NCI-H774 (cell line): ENCODE measurements at regions not wholly inside any gene's neighbourhood (a gene's known extent, or its start where the extent isn't known, plus 50 kb on each side); places are given as distances from the start of the nearest gene placed in this dataset.
"Not testable (repeated sequence)": the region's sequence is repeated elsewhere in the genome, so short reads cannot be mapped to it uniquely, and the experiment has no call there.

Experiments used
- DNase-seq: peaks from one replicate; lab custom pipeline; 2025; lab: John Stamatoyannopoulos, UW

DNA sequence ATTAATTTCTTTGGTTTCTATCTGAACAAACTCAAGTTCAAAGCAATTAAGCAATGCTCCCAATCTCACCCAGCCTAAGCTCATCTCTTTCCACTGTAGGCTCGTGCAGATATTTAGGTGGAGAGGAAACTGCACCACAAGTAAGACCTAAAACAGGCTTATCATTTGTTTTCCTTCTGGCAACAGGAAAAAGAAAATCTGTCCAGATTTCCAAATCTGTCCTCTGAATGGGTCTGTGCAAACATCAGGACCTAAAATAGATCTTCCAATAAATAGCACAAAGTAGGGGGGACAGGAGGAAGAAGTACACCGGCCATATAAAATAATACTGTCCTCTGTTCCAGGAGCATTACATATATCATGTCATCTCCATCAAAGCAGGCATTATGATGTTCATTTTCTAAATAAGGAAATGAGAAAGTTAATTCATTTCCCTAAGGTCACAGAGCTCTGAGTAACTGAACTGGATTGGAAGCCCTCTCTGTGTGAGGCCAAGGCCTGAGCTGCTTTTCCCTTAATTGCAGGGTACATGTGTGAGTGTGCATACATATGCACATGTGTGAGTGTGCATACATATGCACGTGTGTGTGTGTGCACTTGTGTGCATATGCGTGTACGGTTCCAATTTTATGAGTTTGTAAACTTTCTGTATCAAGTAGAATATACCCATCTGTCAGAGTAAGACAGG, 92.8 kb upstream of the PARD3 start:
- DNase-seq: no peak

DNA sequence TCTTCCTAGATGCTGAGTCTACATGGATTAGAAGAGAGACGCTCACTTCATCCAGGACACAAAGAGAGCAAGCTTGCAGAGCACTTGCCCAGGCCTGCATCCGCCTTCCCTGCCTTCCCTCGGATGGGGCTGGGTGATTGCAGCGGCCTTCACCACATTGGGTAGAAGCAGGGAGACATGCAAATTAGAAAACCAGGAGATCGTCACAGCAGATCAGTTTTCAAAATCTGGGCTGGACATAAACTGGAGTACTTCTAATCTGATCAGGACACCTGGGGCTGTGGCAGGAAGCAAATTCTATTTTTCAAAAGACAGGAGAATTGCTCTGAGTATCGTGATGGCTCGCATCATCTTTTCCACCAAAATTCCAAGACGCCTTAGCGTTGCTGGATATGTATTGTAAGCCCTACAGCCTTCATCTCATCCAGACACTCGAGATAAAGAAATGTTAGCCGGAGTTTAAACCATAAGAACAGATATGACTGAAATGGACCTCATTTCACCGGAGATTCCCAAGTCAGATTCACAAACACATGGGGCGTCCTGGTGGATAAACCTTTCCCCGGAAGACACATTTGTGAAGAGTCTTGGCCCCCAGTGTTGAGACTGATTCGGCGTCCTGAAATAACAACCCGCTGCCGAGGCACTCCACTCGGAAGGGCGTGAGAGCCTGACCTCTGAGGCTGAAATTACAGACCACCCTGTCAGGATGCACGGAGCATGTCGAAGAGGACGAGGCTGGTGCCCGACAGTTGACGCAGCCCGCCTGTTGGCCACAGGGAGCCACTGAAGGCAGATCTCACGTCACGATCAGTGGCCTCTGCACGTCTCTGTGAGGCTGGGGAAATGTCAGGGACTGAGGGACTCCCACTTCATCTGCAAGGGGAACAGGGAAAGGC, 91.2 kb upstream of the PARD3 start:
- DNase-seq: no peak

DNA sequence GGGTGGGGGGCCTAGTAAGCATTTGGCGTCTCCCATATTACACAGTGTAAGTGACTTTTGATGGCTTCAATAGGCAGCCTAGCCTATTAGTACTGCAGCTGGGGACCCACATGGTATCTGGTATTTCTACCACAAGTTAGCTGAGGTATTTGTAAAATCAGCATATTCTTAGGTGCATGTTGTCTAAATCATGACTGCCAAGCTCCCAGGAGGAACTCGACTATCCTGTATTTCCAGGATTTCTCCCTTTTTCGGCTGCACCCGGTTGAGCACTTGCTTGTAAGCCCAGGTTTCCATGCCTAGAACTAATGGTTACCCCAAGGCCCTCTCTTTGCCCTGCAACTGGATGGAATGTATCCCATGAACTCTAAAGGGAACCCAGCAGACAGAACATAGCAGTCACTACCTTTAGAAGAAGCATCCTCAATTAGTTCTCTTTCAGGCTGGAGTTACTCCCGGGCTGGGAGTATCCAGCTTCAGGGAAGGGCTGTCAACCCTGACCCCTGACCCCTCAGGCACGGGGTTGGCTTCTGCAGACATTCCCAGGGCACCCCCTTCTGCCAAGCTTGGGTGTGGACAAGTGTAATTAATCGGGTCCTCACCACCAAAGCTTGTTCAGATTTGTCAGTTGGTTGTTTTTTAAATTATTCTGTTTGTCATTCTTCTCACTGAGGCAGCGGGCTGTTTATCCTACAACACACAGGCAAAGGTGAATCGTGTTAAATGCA, 90.3 kb upstream of the PARD3 start:
- no peak for DNase-seq

DNA sequence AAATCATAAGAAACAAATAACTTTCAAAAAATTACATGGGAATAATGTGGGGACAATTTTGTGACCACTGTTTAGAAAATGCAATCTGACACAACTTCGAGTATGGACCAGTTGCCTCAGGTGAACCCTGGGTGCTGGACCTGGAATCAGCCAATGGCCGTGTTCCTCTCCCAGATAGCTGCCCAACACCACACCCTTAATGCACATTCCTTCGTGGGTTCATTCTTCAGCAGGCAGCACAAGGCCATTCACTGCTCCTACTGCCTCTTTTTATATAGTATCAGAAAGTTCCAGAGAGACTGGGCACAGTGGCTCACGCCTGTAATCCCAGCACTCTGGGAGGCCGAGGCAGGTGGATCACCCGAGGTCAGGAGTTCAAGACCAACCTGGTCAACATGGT, 89.1 kb upstream of the PARD3 start:
- DNase-seq: no peak

DNA sequence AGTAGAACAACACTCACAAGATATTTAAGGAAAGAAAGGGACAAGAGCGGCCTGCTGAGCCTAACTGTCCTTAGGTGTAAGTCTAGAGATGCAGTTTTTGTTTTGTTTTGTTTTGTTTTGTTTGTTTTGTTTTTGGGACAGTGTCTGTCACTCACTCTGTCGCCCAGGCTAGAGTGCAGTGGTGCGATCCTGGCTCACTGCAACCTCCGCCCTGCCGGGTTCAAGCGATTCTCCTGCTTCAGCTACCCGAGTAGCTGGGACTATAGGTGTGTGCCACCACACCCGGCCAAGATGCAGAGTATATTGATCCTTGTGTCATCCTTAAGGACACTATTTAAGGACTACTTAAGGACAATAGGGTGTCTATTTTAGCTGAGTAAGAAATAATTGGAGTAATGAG, 84.1 kb upstream of the PARD3 start:
- no peak for DNase-seq

DNA sequence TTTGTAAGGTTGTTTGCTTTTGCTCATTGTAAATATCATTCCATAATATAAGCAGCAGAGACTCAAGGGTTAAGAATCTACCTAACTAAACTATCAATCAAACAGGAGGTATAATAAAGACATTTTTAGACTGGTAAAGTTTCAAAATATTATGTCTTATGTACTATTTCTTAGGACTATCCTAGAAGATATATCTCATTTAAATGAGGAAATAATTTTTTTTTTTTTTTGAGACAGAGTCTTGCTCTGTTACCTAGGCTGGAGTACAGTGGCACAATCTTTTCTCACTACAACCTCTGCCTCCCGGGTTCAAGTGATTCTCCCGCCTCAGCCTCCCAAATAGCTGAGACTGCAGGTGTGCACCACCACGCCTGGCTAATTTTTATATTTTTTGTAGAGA, 80.9 kb upstream of the PARD3 start:
- no peak for DNase-seq

DNA sequence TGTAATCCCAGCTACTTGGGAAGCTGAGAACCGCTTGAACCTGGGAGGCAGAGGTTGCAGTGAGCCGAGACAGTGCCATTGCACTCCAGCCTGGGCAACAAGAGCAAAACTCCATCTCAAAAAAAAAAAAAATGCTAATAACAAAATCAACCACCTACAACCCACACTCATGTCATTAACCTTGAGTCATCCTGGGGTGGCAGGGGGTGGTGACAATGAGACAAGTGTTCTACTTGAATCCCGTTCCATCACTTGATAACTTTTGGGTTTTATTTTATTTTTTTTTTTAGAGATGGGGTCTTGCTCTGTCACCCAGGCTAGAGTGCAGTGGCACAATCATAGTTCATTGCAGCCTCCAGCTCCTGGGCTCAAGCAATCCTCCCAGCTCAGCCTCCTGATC, 80.0 kb upstream of the PARD3 start:
- DNase-seq: not testable (repeated sequence)

DNA sequence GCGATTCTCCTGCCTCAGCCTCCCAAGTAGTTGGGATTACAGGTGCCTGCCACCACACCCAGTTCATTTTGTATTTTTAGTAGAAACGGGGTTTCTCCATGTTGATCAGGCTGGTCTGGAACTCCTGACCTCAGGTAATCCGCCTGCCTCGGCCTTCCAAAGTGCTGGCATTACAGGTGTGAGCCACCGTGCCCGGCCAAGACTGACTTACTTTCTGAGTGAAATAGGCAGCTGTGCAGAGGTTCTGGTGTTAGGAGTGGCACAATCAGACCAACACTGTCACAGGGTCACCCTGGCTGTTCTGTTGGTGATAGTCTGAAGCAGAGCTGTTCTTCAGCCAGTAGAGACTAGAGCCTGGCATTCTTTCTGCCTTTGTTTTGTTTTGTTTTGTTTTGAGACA, 77.4 kb upstream of the PARD3 start:
- DNase-seq: not testable (repeated sequence)

DNA sequence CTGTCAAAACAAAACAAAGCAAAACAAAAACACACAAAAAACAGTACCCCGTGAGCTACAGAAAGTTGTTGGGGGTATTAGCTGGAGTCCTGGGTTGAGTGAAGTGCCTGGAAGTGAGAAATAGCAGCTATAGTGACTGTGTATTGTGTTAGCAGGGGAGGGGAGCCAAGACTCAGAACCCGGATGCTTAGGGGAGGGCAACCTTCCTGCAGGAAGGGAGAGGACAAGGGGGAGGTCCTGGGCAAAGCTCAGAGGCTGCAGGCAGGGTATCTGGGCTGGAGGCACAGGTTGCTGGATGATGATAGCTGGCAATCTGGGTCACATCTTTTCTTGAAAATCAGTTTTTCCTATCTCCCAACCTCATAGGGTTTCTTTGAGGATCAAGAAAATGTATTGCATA, 75.8 kb upstream of the PARD3 start:
- no peak for DNase-seq

DNA sequence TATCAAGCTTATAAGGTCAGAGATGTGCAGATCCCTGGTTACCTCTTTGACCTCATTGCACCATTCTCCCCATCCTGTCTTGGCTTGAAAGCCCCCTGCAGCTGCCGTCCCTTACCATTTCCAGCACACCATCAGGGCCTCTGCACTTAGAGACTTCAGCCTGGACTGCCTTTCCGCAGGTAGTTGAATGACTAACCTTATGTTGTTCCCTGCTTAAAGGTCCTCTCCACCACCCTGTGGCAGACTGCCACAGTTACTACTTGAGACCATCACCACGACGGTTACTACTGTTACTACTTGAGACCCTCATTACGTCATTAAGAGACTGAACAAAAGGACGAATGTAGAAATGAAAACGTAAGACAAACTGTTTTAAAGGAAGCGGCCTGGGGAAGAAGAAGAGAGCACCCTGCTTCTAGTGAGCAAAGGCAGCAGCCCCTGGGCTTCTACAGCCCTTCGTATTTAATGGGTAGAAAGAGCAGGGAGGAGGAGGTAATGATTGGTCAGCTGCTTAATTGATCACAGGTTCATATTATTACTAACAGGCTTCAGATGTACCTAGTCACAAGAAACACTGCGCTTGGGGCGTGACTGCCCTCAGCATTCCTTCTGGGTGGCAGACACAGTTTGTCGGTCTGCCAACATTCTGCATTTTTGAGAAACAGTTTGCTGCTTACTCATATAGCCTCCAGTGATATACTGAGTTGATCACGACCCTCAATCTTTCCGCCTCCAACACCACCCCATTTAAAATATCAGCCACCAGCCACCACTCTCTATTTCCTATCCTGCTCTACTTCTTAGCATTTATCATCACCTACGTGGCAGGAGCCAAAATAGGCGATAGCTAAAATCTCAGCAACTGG, 74.1 kb upstream of the PARD3 start:
- no peak for DNase-seq

DNA sequence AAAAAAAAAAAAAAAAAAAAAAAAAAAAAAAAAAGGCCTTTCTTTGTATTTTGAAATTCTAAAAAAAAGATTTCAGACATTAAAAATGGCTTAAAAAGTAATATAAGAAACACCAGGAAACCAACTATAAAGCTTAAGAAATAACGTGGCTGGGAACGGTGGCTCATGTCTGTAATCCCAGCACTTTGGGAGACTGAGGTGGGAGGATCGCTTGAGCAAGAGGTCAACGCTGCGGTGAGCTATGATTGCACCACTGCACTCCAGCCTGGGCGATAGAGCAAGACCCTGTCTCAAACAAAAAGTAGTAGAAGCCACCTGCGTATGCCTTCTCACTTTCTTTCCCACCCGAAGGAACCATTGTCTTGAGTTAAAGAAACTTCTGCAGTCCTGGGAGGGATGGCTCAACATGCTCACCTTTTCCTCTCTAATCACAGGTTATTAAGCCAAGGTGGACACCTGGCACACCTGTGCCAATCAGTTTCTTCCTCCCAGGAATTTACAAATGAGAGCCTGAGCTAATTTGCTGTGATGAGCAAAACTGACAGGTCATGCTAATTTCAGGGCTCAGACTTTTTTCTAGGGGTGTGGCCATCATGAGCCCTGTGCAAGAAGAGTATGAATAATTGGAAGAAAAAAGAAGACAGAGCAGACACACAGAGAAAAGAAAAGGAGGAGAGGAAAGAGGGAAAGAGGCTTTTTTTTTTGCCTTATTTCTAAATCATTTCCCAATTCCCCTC, 72.0 kb upstream of the PARD3 start:
- DNase-seq: no peak

DNA sequence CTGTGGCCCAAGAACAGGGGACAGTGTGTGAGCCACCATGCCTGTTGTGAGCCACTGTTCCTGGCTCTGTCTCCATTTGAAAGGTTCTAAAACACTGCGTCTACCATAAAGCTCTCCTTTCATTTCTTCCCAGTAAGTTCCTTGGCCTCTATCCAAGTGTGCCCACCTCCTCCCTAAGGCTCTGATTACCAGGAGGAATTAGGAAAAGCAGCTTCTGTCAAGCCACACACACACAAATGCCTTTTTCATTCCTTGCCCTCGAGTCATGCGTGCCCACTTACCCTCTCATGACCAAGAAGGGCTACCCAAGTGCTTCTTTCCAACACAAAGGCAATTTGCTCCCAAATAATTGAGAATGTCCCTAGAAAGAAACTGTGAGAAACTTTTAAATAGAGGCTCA, 70.8 kb upstream of the PARD3 start:
- DNase-seq: no peak

DNA sequence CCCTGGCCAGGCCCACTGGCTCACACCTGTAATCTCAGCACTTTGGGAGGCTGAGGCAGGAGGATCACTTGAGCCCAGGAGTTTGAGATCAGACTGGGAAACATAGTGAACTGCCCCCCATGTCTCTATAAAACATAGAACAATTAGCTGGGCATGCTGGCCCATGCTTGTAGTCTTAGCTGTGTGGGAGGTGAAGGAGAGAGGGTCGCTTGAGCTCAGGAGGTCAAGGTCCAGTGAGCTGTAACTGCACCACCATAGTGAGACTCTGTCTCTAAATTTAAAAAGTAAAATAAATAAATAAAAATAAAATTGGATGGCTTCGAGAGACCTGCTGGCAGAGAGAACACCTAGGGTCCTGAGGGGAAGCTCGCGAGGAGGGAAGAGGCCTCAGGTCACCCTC, 69.9 kb upstream of the PARD3 start:
- no peak for DNase-seq

DNA sequence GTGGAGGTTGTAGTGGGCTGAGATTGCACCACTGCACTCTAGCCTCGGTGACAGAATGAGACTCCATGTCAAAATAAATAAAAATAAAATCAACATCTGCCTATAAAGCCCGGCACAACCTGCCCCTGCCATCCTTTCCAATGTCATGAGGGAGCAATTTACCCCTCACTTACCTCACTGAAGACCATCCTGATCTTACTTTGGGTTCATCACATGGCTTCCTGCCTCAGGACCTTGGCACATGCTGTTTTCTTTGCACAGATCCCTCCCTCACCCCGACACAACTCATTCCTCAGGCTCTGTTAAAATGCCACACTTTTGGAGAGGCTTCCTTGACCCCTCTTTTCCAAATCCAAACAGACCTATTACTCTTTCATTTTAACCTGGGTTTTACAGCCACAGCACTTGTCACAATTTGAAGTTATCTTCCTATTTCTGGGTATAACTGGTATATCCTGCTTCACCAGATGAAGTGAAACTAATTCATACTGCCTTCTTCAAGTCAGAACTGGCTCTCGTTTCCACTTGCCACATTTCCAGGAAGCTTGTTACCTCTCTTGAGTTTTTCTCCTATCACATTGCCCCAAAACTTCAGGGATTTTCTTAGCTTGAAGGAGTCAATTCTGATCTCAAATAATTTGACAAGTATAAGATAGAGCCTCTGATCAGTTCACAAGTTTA, 69.3 kb upstream of the PARD3 start:
- DNase-seq: no peak

DNA sequence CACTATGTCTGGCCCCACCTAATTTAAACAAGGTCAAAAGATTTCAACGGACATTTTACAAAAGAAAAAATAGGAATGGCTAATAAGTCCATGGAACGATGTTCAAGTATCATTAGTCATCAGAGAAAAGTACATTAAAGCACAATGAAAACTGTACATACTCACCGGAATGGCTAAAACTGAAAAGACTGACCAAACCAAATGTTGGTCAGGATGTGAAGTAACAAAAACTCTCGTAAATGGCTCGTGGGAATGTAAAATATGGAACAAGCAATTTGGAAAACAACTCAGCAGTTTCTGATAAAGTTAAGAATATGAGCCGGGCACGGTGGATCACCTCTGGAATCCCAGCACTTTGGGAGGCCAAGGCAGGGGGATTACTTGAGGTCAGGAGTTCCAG, 65.7 kb upstream of the PARD3 start:
- DNase-seq: no peak

DNA sequence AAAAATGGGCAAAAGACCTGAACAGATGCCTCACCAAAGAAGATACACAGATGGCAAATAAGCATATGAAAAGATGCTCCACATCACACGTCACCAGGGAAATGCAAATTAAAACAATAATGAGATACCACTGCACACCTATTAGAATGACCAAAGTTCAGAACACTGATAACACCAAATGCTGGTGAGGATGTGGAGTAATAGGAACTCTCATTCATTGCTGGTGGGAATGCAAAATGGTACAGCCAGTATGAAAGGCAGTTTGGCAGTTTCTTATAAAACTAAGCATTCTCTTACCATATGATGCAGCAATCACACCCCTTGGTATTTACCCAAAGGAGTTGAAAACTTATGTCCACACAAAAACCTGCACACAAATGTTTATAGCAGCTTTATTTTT, 63.6 kb upstream of the PARD3 start:
- not testable (repeated sequence) for DNase-seq

DNA sequence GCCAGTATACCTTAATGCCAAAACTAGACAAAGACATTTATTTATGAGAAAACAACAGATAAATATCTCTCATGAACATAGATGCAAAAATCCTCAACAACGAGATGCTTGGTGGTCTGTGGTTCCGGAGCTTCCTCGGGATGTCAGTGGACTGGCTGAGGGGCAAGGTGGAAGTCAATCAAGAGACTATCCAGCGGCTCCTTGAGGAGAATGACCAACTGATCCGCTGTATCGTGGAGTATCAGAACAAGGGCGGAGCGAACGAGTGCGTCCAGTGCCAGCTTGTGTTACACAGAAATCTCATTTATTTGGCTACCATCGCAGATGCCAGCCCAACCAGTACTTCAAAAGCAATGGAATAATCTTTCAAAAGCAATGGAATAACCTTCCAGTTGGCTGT, 60.0 kb upstream of the PARD3 start:
- DNase-seq: no peak

DNA sequence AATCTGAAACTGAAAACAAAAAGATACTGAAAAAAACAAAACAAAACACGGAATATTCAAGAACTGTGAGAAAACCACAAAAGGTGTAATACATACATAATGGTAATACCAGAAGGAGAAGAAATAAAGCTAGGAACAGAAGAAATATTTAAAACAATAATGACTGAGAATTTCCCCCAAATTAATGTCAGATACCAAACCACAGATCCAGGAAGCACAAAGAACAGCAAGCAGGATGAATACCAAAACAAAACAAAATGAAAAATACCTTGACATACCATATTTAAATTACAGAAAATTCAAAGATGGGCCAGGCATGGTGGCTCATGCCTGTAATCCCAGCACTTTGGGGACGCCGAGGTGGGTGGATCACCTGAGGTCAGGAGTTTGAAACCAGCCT, 57.7 kb upstream of the PARD3 start:
- no peak for DNase-seq

DNA sequence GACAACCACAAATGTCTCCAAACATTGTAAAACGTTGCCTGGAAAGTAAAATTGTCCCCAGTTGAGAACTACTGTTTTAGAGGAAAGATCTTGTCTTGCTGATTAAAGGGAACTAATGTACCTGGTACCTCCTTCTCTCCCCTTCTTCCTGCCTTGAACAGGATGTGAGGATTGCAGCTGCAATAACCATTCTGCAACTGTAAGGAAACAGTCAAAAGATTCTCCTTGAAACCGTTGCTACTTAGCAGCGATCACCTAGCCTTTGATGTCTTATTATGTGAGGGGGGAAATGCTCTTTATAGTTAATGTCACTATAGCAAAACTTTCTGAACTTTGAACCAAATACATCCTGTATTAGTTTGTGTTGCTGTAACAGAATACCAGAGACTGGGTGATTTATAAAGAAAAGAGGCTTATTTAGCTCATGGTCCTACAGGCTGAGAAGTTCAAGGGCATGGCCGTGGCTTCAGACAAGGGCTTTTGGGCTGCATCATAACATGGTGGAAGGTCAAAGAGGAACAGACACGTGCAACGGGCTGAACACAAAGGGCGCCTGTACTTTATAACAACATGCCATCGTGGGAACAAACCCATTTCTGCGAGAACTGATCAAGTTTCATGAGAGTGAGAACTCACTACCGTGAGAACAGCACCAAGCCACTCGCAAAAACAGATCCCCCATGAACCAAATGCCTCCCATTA, 54.2 kb upstream of the PARD3 start:
- no peak for DNase-seq

DNA sequence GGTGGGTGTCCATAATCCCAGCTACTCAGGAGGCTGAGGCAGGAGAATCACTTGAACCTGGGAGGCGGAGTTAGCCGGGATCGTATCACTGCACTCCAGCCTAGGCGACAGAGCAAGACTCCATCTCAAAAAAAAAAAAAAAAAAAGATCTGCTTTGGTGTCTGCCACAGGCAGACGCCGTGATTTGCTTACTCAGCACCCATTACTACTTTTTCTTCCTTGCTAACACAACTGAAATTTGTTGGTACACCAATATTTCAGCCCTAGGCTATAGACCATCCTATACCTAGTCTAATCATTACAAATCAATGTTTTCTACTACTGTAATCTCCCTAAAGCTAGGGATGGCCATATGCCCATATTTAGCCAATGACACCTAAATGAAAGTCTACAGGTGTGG, 53.5 kb upstream of the PARD3 start:
- DNase-seq: no peak
